ENCODE measurements at regions not wholly inside any gene's neighbourhood (a gene's known extent, or its start where the extent isn't known, plus 50 kb on each side); places are given as distances from the start of the nearest gene placed in this dataset.
"Not testable (repeated sequence)": the region's sequence is repeated elsewhere in the genome, so short reads cannot be mapped to it uniquely, and the experiment has no call there.

DNA sequence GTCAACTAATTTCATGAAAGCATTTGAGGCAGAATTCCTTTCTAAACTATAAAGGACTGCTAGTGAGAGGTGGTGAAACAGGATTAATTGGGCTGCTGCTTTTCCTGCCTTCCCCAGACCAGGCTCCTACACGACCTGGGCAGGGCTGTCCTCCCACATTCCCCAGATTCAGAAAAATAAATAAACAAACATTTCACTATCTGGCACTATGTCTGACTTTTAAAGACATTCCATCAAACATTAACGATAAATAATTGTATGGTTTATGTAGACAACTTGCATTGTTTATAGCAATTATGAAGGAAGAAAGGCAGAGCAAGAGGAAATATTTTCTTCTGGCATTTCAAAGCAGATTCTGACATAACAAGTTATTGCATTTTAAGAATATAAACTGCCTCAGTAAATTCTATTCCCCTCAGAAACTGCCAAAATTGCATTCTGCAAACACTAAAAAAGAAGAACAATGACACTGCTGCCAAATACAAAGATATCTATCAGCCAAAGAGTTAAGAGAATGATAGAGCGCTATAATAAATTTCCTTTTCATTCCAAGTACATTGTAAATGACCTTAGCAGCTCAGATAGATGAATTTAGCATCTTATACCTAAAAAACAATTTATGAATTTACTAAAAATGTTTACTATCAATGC, 214.7 kb upstream of the INTU start:
- DNase-seq (ENCODE audit: low read depth in 2 of 2), result no peak

DNA sequence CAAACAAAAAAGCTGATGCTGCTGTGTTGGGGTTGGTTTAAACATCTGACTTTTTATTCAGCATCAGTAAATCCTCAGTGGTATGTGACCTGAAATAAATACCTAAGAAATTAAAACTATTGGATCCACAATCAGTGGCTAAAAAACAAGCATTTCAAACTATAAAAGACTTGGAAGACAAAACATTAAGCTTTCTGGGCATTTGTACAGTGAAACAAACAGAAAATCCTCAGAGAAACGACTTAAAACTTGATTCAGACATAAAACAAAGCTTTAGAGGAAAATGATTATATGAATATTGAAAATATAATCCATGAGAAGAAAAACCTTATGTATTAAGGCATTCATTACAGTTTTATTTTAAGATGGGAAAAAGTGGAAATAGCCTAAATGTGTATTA, 213.3 kb upstream of the INTU start:
- DNase-seq (ENCODE audit: low read depth in 2 of 2), result no peak

DNA sequence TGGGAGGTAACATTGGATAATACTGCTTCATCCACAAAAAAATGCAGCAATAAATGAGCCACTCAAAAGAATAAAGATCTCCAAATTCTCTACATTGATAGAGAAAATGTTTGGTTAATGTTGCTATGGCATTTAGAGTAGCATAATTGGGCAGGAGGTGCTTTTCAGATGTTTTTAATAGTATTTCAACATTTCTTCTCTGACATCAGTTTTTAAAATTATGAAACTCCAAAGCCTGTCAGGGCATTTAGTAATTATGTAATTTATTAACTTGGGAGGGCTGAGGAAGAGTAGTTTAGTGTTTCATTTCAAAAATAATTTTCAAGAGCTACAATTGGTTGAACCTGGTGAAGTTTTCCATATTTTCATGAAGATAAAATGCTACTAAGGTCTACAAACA, 211.3 kb upstream of the INTU start:
- no peak for DNase-seq (ENCODE audit: low read depth in 2 of 2)

DNA sequence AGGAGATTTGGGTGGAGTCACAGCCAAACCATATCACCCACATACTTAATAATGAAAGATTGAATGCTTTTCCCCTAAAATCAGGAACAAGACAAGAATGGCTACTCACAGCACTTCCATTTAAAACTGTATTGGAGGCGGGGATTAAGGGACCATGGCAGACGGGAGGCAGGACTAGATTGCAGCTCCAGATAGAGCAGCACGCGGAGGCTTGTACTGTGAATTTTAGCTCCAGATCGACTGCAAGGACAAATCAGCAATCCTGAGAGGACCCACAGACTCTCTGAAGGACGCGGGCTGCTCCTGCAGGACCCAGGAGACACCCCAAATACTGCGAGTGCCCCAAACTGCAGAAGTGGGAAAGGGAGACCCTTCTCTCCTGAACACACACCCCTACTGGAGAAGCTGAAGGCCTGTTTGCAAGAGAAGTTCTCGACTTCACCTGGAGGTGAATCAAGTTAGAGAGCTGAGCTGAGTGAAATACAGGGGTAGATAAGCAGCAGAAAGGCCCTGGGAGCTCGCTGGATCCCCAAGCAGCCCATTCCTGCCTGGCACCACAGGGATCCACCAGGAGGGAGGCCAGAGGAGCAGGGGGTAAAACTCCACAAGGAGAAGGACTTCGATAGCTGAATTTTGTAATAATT, 207.4 kb upstream of the INTU start:
- no peak for DNase-seq (ENCODE audit: low read depth in 2 of 2)

DNA sequence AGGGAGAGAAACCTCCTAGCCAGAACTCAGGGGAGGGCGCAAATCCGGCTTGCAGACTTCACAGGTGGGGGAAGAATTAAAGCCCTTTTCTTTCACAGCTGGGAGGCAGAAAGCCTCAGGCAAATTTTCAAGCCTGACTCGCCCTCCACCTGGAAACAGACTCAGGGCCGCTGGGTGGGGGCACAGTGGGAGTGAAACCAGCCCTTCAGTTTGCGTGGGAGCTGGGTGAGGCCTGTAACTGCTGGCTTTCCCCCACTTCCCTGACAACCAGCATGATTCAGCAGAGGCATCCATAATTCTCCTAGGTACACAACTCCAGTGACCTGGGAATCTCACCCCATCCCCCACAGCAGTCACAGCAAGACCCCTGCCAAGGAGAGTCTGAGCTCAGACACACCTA, 206.9 kb upstream of the INTU start:
- no peak for DNase-seq (ENCODE audit: low read depth in 2 of 2)

DNA sequence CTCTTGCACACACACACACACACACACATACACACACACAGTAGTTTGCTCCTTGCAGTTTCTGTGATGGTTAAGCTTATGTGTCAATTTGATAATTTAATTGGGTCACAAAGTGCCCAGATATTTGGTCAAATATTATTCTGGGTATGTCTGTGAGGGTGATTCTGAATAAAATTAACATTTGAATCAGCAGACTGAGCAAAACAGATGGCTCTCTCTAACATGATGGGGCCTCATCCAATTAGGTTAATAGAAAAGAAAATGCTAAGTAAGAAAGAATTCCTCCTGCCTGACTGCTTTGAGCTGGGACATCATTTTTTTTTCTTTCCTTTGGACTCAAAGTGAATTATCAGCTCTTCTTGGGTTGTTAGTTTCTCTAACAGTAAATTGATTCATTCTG, 191.2 kb upstream of the INTU start:
- DNase-seq (ENCODE audit: low read depth in 2 of 2), result no peak

DNA sequence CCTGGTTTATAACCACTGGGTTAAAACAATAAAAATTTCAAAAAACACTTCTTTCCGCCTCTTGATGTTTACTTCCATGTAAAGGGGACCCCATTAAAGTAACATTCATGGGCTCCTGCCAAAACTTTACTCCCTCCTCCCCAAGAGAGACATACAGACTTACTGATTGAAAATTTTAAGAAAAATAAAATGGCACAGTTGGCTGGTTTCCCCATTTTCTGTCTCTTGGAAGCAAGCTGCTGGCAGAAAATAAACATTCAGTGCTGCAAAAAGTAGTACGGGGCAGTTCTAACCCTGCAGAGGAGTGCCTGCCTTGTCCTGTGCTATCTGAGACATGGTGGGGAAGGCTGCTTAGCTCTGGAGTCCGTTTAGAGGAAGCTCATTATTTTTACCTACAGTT, 187.3 kb upstream of the INTU start:
- DNase-seq (ENCODE audit: low read depth in 2 of 2), result no peak

DNA sequence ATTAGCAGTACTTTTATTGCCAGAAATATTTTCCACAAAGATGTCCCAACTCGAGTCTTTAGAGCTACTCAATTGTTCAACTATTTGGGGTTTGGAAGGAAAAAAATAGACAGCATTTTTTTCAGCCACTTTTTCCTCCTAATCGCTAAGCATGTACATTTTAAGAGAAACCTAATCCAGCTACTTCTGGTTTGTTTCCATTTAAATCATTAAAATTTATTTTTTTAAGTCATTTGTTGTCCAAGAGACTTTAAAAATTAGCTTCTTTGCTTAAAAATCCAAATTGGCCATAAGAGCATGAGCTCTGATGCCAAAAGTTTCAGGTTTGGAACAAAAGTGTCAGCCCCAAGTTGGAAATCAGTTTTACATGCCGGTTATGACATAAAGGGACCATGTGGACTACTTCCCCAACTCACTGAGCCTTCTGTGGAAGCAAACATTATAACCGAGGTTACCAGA, 186.3 kb upstream of the INTU start:
- DNase-seq (ENCODE audit: low read depth in 2 of 2), result no peak

DNA sequence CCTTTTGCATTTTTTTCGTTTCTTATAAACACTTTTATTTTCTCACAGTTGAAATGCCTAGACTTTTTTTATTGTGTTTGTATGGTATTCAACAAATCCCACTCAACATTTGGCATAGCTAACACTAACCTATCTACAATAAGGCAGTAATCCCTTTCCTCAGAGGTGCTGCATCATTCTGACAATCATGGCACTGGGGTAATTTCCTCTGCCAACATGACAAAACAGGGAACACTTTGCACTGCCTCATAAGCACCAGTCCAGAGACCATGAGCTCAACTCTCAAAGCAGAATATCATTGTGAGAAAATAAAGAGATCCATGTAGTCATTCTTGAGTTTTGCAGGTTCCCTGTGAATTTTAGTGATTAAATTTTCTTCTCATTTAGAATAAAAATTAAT, 183.8 kb upstream of the INTU start:
- DNase-seq (ENCODE audit: low read depth in 2 of 2), result no peak

DNA sequence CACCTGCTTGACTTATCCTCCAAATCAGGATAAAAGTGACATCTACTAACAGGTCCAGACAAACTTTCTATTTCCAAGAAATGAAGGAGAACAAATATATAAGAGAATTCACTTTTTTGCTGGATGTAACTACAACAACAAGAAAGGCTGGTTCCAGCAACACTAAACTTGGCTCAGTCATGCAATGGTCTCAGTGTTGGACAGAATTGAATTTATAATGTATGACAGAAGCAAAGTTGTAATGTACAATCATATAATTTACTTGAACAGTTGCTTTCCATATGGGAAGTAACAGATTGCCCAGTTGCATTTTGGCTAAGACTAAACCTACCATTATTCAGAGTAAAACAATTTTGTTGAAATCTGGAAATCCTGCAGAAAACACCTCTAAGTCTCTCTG, 183.3 kb upstream of the INTU start:
- no peak for DNase-seq (ENCODE audit: low read depth in 2 of 2)

DNA sequence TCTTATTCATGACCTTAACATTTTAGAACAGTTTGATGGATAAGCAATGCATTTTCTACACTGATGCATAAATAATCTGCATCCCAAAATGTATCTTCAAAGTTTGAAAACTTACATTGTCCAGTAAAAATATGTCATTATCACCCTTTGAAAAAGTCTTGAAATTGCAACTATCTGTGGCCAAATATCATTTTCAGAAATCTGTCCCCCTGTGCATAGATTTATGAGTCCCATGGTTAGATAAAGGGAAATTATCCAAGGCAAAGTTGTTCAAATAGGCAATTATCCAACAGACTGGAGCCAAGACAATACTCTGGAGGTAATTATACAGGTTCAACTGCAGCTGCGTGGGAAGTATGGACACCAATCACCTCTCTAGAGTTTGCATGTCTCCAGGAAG, 182.5 kb upstream of the INTU start:
- no peak for DNase-seq (ENCODE audit: low read depth in 2 of 2)

DNA sequence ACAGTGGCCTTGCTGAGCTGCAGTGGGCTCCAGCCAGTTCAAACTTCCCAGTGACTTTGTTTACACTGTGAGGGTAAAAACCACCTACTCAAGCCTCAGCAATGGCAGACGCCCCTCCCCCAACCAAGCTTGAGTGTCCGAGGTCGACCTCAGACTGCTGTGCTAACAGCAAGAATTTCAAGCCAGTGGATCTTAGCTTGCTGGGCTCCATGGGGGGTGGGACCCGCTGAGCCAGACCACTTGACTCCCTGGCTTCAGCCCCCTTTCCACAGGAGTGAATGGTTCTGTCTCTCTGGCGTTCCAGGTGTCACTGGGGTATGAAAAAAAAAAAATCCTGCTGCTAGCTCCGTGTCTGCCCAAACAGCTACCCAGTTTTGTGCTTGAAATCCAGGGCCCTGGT, 168.9 kb upstream of the INTU start:
- no peak for DNase-seq (ENCODE audit: low read depth in 2 of 2)

DNA sequence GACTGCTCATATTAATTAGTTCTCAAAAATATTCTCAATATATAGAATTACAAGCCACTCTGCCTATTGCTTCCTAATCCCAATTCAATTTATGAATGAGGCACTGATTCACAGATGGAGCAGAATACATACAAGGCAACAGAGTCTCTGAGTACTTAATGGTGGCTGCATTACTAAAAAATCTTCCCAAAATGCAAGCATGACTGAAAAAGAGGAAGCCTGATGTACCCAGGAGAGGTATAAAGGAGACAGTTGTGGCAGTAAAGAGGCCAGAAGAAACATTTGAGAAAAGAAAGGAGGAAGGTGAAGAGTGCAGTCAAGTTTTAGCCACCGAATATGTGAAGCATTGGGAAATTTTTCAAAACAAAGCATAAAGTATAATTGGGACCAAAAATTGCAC, 163.2 kb upstream of the INTU start:
- DNase-seq (ENCODE audit: low read depth in 2 of 2), result no peak

DNA sequence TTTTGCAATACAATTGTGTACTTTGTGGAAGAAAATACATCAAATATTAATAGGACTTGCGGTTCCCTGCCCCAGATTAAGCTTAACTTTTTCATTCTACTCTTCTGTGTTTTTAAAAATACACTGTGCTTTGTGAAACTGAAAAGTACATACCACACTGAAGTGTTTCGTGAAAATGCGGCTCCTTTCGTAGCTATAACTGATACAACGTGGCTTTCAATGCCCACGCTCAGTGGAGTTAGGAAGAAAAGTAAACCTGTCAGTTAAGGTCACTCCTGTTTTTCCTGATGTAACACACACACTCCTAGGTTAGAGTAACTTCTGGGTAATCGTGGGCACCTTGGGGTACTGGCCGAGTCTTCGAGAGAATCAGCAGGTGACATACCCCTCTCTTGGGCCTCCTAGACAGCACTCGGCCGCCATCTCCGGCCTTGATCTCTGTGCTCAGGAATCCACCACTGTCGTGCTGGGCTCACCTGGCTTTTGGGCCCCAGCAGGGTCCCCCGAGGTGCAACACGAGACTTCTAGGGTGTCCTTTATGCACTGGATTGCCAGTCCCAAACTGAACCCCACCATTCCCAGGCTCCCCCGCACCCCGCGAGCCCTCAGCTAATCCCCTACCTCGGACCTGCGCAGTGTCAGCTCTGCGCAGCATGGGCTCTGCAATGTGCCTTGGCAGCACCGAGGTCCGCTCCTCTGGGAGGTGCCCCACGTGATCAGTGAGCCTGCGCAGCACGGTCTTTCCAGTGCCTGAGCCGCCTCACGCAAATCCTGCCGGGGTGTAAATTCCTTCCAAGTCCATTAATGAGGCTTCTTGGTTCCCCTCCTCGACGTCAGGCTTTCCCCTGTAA, 162.6 kb upstream of the INTU start:
- no peak for DNase-seq (ENCODE audit: low read depth in 2 of 2)

DNA sequence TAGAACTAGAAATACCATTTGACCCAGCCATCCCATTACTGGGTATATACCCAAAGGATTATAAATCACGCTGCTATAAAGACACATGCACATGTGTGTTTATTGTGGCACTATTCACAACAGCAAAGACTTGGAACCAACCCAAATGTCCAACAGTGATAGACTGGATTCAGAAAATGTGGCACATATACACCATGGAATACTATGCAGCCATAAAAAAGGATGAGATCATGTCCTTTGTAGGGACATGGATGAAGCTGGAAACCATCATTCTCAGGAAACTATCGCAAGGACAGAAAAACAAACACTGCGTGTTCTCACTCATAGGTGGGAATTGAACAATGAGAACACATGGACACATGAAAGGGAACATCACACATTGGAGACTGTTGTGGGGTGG, 154.5 kb upstream of the INTU start:
- DNase-seq (ENCODE audit: low read depth in 2 of 2), result not testable (repeated sequence)

DNA sequence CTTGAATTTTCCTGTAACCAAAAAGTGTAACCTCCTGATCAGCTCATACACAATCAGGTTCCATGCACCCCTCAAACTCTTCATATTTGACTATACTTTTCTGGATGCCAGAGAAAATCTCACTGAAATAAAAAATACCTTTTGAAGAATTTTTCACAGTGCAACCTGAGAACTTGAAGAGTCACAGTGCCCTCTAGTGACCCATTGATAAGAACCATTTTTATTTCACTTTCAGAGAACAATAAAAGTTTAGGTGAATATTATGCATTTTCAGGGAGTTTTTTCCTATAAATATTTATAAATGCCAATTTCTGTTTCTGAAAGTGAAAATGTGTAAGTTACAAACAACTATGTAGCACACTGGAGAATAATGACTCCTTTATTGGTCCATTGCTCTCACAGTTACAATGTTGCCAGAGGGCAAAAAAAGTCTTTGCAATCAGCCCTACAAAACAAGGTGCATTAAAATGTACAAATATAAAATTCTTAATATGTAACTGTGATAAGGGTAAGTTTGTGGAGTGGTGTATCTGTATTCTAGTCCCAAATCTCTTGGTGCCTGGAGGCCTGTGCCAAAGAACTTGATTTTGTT, 153.6 kb upstream of the INTU start:
- DNase-seq (ENCODE audit: low read depth in 2 of 2), result peak; percentile 14 to 48

DNA sequence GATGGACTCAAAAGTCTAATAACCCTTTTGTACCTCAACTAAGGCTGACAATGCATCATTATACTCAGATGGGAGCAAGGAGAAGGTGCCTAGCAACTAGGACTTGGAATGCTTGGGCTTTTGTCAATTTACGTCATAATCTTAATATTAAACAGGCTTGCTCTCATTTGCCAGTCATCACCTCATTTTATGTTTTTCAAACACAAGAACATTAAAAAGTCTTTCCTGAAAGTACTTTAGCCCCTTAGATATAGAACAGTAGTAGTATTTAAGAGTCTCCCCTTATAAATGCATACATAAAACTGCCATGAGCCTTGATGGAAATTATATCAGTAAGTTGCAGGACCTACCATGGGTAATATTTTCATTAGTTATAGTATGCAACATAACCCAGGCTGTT, 150.7 kb upstream of the INTU start:
- no peak for DNase-seq (ENCODE audit: low read depth in 2 of 2)

DNA sequence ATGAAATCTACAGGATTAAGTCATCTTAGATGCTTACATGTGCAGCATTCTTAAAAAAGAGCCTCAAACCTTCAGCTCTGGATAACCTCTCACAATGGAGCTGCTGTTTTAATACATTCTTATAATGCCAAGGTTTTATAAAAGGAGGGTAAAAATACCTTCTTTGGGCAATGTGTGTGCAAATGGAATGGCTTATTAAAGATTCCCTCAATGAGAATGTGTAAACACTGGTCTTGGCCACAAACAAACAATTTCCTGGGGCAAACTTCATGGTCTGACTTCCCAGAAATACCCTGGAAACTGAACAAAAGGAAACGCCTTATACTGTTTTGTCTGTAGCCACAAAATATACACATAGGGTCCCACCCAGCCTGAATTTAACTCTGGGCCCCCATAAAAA, 148.6 kb upstream of the INTU start:
- DNase-seq (ENCODE audit: low read depth in 2 of 2), result no peak

DNA sequence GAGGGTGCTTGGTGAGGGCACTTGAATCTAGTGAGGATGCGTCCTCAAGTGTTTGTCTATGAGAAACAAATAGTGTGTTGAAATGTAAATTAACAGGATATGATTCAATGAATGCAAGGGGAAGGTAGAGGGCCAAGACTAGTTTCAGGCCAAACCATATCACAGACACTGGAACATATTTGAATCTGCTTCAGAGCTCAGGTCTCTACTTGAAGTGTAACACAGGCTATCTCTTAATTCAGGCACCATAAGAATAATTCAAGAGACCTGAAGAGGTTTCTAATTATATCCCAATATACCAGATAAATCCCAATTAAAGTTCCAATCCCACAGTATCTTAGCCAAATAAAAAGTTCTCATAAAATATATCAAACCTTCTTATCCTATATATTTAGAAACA, 146.5 kb upstream of the INTU start:
- no peak for DNase-seq (ENCODE audit: low read depth in 2 of 2)

DNA sequence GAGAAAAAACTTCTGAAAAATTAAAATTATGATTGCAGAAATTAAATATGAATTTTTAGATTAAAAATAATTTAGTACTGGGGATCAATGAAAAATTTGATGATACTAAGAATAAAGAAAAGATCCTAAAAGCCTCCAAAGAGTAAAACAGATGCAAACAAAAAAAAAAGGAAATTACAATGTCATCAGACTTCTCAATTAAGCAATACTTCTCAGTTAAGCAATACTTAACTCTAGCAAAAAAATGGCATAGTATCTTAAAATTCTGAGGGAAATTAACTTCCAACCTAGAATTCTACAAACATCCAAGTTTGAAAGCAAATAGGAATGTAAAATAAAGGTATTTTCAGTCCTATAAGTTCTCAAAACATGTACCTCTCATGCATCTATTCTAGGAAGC, 141.2 kb upstream of the INTU start:
- DNase-seq (ENCODE audit: low read depth in 2 of 2), result no peak

DNA sequence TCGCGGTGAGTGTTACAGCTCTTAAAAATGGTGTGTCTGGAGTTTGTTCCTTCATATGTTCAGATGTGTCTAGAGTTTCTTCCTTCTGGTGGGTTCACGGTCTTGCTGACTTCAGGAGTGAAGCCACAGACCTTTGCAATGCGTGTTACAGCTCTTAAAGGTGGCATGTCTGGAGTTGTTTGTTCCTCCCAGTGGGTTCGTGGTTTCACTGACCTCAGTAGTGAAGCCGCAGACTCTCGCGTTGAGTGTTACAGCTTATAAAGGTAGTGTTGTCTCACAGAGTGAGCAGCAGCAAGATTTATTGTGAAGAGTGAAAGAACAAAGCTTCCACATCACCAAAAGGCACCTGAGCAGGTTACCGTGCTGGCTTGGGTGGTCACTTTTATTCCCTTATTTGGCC, 135.9 kb upstream of the INTU start:
- DNase-seq (ENCODE audit: low read depth in 2 of 2), result not testable (repeated sequence)

DNA sequence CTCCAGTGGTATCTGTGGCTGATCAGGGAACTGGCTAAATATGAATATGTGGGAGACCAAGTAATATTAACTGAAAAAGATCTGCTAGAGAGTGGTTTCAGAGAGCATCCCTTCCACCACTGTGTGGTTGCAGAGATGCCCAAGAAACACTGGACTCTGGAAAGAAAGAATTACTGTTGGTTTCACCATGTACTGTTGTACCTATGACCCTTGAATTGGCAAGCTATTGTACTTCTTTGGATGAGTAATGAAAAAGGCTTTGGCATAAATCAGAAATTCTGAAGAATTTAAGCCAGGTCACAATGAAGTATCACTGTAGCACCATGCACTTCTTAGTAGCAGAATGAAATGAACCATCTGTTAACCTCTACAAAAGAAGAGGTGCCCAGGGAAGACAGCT, 134.4 kb upstream of the INTU start:
- no peak for DNase-seq (ENCODE audit: low read depth in 2 of 2)

All from dermis microvascular lymphatic vessel endothelial cell (primary cell).